ENCODE measurements at regions not wholly inside any gene's neighbourhood (a gene's known extent, or its start where the extent isn't known, plus 50 kb on each side); places are given as distances from the start of the nearest gene placed in this dataset.
"Not testable (repeated sequence)": the region's sequence is repeated elsewhere in the genome, so short reads cannot be mapped to it uniquely, and the experiment has no call there.

DNA sequence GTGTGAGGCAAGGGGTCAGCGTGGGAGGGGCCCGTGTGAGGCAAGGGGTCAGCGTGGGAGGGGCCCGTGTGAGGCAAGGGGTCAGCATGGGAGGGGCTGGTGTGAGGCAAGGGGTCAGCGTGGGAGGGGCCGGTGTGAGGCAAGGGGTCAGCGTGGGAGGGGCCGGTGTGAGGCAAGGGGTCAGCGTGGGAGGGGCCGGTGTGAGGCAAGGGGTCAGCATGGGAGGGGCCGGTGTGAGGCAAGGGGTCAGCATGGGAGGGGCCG is 119.2 kb downstream of the SEPTIN14 start:
- not testable (repeated sequence) for H3K4me3 Mint-ChIP-seq, H3K27ac Mint-ChIP-seq, H3K36me3 Mint-ChIP-seq, H3K9me3 Mint-ChIP-seq, H3K4me1 Mint-ChIP-seq, H3K27me3 Mint-ChIP-seq

DNA sequence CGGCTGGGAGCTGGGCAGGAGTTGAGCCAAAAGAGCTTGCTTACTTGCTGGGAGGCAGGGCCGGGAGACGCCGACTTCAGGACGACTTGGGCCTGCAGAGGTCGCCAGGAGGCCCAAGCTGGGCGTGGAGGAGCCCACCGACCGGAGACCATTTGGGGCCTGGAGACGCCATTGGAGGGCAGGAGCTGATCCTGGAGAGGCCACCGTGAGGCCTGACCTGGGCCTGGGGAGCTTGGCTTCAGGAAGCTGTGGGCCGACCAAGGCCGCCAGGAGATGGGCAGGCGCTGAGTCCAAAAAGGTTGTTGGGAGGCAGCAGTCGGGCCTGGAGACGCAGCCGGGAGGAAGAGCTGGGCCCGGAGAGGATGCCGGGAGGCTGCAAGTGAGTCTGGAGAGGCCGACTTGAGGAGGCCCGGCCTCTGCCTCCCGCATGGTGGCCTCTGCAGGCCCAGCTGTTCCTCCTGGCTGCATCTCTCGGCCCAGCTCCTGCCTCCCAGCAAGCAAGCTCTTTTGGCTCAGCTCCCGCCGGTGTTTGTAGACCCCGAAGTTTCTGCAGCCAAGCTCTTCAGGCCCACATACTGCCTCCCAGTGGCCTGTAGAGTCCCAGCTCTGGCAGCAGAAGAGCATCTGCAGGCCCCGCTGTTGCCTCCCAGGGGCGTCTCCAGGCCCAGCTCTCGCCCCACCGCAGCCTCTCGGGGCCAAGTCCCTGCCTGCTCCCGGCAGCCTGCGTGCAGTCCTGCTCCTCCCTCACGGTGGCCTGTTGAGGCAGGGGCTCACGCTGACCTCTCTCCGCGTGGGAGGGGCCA is 119.7 kb downstream of the SEPTIN14 start:
- H3K9me3 Mint-ChIP-seq, H3K4me3 Mint-ChIP-seq, H3K27ac Mint-ChIP-seq, H3K4me1 Mint-ChIP-seq, H3K27me3 Mint-ChIP-seq, H3K36me3 Mint-ChIP-seq: not testable (repeated sequence)

DNA sequence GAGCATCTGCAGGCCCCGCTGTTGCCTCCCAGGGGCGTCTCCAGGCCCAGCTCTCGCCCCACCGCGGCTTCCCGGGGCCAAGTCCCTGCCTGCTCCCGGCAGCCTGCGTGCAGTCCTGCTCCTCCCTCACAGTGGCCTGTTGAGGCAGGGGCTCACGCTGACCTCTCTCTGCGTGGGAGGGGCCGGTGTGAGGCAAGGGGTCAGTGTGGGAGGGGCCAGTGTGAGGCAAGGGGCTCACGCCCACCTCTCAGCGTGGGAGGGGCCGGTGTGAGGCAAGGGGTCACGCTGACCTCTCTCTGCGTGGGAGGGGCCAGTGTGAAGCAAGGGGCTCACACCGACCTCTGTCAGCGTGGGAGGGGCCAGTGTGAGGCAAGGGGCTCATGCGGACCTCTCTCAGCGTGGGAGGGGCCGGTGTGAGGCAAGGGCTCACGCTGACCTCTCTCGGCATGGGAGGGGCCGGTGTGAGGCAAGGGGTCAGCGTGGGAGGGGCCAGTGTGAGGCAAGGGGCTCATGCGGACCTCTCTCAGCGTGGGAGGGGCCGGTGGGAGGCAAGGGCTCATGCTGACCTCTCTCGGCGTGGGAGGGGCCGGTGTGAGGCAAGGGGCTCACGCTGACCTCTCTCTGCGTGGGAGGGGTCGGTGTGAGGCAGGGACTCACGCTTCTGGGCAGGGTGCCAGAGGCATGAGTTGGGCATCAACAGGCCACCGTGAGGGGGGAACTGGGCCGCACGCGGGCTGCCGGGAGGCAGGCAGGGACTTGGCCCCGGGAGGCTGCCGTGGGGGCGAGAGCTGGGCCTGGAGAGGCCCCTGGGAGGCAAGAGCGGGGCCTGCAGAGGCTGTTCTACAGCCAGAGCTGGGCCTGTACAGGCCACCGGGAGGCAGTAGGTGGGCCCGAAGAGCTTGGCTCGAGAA is 120.6 kb downstream of the SEPTIN14 start:
- not testable (repeated sequence) for H3K9me3 Mint-ChIP-seq, H3K27ac Mint-ChIP-seq, H3K4me1 Mint-ChIP-seq, H3K4me3 Mint-ChIP-seq, H3K27me3 Mint-ChIP-seq, H3K36me3 Mint-ChIP-seq

DNA sequence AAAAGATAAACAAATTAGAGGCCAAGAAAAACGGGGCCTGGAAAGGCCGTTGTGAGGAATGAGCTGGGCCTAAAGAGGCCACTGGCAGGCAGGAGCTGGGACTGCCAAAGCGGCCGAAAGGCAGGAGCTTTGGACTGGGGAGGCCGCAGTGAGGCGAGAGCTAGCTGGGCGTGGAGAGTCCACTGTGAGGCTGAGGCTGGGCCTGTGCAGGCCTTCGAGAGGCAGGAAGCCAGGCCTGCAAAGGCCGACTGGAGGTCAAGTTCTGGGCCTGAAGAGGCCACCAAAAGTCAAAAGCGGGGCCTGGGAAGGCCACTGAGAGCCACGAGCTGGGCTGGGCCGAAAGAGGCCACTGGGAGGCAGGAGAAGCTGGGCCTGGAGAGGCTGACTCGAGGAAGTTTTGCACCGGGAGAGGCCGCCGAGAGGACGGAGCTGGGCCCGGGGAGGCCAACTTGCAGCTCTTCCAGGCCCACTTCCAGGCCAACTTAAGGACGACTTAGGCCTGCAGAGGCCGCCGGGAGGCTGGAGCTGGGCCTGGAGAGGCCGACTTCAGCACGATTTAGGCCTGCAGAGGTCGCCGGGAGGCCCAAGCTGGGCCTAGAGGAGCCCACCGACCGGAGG is 121.8 kb downstream of the SEPTIN14 start:
- not testable (repeated sequence) for H3K9me3 Mint-ChIP-seq, H3K36me3 Mint-ChIP-seq, H3K27ac Mint-ChIP-seq, H3K4me1 Mint-ChIP-seq, H3K27me3 Mint-ChIP-seq, H3K4me3 Mint-ChIP-seq

DNA sequence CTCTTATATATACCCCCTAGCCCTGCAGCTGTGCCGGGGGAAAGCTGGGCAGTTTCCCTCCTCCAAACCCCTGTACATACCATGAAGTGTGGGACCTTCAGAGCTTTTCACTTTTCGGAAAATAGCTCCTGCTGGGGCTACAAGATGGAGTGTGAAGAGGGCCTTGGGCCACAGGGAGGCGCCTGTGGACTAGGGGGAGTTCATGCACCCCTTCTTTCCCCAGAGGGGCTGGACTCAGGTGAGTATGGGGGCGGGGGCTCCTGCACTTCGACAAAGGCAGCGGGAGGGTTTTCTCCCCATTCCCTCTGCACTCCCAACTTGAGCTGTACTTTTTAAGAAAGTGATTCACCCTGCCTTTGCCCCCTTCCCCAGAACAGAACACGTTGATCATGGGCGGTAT is 122.5 kb downstream of the SEPTIN14 start:
- not testable (repeated sequence) for H3K9me3 Mint-ChIP-seq, H3K27ac Mint-ChIP-seq, H3K4me3 Mint-ChIP-seq, H3K36me3 Mint-ChIP-seq, H3K27me3 Mint-ChIP-seq, H3K4me1 Mint-ChIP-seq

DNA sequence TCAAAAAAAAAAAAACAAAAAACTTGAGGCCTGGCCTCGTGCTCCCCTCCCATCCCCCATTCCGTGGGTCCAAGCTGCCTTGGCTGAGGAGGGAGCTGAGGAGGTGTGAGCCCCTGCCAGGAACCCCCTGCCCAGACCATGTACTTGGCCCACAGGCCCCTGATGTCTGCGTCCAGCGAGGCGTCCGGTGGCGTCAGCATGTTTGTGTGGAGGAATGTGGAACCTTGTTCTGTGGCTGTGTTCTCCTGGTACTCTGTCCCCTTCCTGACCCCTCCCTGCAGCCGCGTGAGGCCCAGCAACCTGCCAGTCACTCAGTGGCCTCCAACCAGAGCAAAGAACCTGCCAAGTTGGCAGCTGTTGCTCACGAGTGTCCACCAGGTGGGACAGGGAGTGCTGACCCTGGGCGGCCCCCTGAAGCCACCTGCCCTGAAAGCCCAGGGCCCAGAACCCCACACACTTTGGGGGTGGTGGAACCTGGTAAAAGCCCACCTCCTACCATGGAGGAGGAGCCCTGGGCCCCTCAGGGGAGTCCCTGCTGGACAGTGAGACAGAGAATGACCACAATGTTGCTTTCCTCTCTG is 125.8 kb downstream of the SEPTIN14 start:
- not testable (repeated sequence) for H3K27ac Mint-ChIP-seq, H3K27me3 Mint-ChIP-seq, H3K4me3 Mint-ChIP-seq, H3K9me3 Mint-ChIP-seq, H3K36me3 Mint-ChIP-seq, H3K4me1 Mint-ChIP-seq

DNA sequence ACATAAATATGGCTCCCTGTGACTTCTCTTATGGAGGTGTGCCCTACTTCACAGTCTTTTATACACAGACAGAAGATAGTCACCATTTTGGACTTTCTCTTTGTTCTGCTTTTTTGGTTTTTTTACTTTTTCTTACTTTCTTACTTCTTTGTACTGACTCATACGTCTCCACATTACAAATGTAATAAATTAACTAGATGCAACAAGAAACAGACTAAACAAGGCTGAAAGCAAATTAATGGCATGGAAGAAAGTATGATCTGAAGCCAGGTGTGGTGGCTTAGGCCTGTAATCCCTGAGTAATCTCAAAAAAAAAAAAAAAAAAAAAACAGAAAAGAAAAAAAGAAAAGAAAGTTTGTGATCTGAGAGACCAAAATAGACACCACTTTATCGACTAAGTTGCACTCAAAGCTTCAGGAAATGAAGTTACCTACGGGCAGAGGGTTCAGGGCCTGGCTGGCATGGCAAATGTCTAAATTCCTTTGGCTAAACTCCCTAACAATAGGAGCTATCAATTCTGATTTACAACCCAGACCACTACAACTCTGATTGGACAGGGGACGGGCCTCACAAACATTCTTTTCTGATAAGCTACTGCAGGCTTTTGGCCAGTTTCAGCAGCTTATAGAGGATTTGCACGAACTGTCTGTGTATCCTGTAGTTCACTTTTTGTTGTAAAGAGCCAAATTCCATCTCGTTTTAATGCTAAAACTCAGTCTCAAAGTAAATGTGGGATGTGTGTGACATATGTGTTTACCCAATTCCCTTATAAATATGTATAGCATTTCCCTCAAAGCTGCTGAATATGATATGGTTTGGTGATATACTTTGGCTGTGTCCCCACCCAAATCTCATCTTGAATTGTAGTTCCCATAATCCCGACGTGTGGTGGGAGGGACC is 129.1 kb downstream of the SEPTIN14 start:
- Mint-ChIP-seq H3K4me3 (no peak overlapping the region), H3K27ac (peak overlapping the region in 1 of 3 donors; percentile 14), H3K4me1 (no peaks in the 10 kb centered on the region), H3K27me3 (no peaks in the 10 kb centered on the region), H3K36me3 (no peaks in the 10 kb centered on the region), H3K9me3 (peaks cover 0 to 4% (median 0%) of the 10 kb centered on the region in 3 donors)

DNA sequence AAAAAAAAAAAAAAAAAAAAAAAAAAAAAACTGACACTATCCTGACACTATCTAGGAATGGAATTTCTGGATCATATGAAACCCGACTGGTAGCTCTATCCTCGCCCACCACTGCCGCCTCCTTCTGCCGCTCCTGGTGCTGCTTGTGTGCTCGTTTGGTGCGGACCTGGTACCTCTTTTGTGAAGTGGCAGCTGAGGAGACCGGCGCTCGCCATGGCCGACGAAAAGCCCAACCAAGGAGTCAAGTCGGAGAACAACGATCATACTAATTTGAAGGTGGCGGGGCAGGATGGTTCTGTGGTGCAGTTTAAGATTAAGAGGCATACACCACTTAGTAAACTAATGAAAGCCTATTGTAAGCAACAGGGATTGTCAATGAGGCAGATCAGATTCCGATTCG is 130.6 kb downstream of the SEPTIN14 start:
- Mint-ChIP-seq H3K27ac (no peak overlapping the region), H3K36me3 (no peaks in the 10 kb centered on the region), H3K9me3 (peaks cover 0 to 4% (median 0%) of the 10 kb centered on the region in 3 donors), H3K4me3 (no peak overlapping the region), H3K27me3 (no peaks in the 10 kb centered on the region), H3K4me1 (no peaks in the 10 kb centered on the region)

DNA sequence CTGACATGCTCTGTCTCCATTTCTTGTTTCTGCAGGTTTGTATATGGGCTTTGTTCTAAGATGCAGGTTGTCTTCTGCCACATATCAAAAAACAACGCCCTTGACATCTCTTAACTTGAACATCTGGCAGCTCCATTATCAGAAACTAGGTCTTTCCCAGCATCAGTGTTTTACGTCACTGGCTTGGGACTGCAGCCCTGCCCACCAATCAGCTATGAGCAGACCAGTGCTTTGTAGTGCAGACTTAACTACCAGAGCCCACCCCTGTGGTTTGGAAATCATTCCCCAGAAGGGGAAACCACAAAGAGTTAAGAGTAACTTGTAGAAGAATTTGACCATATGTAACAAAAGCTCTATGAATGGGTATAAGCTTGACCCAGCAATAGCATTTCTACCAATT is 132.4 kb downstream of the SEPTIN14 start:
- H3K36me3 Mint-ChIP-seq: no peaks in the 10 kb centered on the region
- no peak overlapping the region for H3K4me3 Mint-ChIP-seq
- H3K4me1 Mint-ChIP-seq: no peaks in the 10 kb centered on the region
- H3K9me3 Mint-ChIP-seq: peaks cover 0 to 4% (median 0%) of the 10 kb centered on the region in 3 donors
- H3K27ac Mint-ChIP-seq: no peak overlapping the region
- H3K27me3 Mint-ChIP-seq: no peaks in the 10 kb centered on the region

DNA sequence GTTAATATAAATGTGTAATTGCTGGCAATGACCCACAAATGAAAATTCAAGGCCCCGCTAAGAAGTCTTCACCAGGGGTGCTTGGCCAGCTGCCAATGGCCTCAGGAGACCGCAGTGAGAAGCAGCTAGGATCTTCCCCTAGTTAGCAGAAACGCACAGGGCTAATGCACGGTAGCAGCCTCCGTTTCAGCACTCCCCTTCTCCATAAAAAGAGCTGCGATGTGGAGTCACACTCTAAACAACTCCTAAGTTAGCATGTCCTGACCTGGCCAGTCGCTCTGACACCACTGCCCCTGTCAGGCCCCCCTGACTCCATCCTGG is 139.0 kb downstream of the SEPTIN14 start:
- Mint-ChIP-seq H3K27me3 (no peaks in the 10 kb centered on the region), H3K4me1 (no peaks in the 10 kb centered on the region), H3K4me3 (no peak overlapping the region), H3K9me3 (no peaks in the 10 kb centered on the region), H3K27ac (no peak overlapping the region), H3K36me3 (no peaks in the 10 kb centered on the region)

DNA sequence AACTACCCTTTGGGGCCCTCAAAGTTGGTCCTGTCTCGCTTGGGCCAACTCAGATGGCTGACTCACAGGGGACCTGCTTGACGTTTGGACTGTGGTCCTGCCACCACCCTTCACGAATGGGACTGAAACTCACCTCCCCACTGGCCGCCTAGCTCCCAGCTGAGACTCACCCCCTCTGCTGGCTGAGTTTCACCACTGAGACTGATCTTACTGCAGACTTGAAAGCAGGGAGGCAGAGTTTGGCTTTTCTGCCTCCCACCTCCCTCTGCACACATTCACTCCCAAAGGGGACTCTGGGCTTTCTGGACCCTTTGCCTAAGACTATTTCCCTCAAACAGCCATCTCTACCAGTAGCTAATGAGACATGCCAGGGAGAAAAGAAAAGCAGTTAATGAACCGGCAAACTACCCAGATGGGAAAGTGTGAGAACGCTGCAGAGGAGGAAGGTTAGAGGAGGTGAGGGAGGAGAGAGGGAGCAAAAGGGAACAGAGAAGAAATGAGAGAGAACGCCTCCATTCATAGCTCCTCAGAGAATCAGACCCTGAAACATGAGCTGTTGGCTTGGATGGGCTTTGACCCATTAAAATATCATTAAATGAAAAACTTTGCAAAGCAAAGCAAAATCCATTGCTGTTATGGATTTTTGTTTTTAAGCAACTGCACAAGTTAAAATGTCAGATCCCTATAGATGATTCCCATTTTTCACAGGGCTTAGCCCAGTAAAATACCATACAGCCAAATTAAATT is 139.5 kb downstream of the SEPTIN14 start:
- H3K4me3 Mint-ChIP-seq, H3K36me3 Mint-ChIP-seq, H3K9me3 Mint-ChIP-seq, H3K27ac Mint-ChIP-seq, H3K27me3 Mint-ChIP-seq, H3K4me1 Mint-ChIP-seq: not testable (repeated sequence)

DNA sequence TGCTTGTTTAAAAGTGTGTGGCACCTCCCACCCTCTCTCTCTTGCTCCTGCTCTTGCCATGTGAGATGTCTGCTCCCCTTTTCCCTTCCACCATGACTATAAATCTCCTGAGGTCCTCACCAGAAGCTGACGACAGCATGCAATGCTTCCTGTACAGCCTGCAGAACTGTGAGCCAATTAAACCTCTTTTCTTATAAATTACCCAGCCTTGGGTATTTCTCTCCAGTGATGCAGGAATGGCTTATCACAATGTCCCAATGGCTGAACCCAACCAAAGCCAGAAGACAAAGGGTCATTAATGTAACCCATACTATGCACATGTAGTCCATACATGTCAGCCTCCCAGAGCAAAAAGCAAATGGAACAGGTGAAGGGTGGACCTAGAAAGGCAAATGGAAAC is 141.5 kb downstream of the SEPTIN14 start:
- not testable (repeated sequence) for H3K36me3 Mint-ChIP-seq, H3K9me3 Mint-ChIP-seq, H3K27me3 Mint-ChIP-seq, H3K4me3 Mint-ChIP-seq, H3K27ac Mint-ChIP-seq, H3K4me1 Mint-ChIP-seq

DNA sequence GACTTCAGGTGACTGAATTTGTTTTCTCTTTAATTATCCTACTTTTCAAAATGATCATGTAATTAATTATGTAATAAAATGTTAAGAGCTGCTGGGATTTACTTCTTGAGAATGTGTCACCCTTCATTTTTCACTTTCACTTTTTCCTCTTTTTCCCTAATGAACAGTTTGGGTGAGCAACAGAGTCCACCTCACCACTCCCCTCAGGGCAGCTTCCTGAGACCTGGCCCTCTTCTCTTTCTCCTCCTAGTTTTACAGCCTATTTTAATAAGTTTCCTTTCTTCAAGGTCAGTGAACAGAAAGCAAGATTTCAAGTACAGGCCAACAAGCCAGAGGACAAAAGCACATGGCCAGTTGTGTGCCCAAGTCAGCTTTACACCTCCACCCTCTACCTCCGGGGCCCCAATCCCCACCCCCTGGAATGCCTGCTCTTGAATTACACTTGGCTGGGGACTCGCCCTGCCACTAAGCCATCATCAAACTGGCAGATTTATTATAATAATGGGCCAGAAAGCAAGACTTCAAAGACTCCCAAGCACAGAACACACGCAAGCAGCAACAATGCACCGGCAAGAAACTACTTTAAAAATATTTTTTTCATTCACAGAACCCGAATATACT is 143.1 kb upstream of the VOPP1 start:
- H3K4me1 Mint-ChIP-seq, H3K9me3 Mint-ChIP-seq, H3K4me3 Mint-ChIP-seq, H3K27me3 Mint-ChIP-seq, H3K36me3 Mint-ChIP-seq, H3K27ac Mint-ChIP-seq: not testable (repeated sequence)

DNA sequence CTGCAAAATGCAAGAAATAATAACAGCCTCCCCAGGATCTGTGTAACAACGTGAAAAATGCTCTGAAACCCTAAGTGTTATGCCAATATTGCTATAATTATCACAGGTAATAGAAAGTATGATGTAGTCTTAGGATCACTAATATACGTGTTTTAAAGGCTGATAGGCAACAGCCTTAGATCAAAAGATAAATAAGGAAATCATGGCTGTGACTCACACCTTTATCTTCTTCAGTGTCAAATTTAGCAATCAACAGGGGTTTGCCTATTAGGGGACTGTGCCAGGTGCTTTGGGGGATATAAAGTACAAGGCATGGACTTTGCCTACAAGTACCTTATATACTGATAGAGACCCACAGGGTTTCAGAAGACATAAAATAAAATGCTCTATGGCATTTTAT is 142.1 kb upstream of the VOPP1 start:
- H3K4me3 Mint-ChIP-seq, H3K9me3 Mint-ChIP-seq, H3K36me3 Mint-ChIP-seq, H3K4me1 Mint-ChIP-seq, H3K27me3 Mint-ChIP-seq, H3K27ac Mint-ChIP-seq: not testable (repeated sequence)

Measured in IgD-negative memory B cell (primary cell).